A673 (cell line): ENCODE measurements at regions not wholly inside any gene's neighbourhood (a gene's known extent, or its start where the extent isn't known, plus 50 kb on each side); places are given as distances from the start of the nearest gene placed in this dataset.

Source experiments
- CTCF ChIP-seq: fragments of 300-800, 200-600 bp; sonication (generic); conservative IDR thresholded peaks from 2 replicates; pipeline ENCODE4 v1.5.1; 2017; ENCODE audit warnings: low read depth, mild to moderate bottlenecking, antibody characterized with exemption, low read length, moderate library complexity, mixed read lengths
- EZH2 ChIP-seq: fragments of 200-600 bp; sonication (generic); IDR thresholded peaks from 2 replicates; pipeline ENCODE4 v1.6.1; 2017; ENCODE audit warnings: borderline replicate concordance, low read depth, mild to moderate bottlenecking, mixed read lengths, antibody characterized with exemption, low read length; ENCODE audit not compliant: poor library complexity, severe bottlenecking

DNA sequence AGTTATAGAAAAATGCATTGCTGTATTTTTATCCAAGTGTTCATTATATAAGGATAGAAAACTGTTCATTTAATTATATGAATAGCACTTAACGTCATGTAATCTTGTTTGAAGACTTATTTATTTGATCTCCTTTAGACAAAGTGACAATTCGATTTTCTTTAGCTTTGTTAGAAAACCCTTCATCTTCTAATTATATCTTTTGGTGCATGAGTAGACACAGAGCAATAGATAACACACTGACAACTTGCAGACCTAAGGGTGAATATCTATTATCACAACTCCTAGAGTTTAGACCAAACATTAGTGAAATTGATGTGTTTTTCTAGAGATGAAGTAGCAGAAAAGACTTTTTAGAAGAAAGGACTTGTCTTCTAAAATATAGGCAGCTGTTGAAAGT, 446.4 kb upstream of the SEMA6A start:
- TF ChIP-seq EZH2 (no peak), CTCF (no peak)
